Type B pancreatic cell (in vitro differentiated cells): ENCODE measurements at regions not wholly inside any gene's neighbourhood (a gene's known extent, or its start where the extent isn't known, plus 50 kb on each side); places are given as distances from the start of the nearest gene placed in this dataset.

Experiments
- DNase-seq: peaks from one replicate; pipeline ENCODE4 v3.0.0; 2021; ENCODE audit warnings: mixed read lengths; ENCODE audit not compliant: unreplicated experiment; ENCODE audit errors: extremely low spot score
- H3K27ac Mint-ChIP-seq: 2 replicates; pipeline ENCODE4 v1.8.0; 2021; ENCODE audit warnings: mild to moderate bottlenecking, mixed read lengths
- H3K27me3 Mint-ChIP-seq: 2 replicates; pipeline ENCODE4 v1.8.0; 2021; ENCODE audit warnings: mixed read lengths
- H3K36me3 Mint-ChIP-seq: 2 replicates; pipeline ENCODE4 v1.8.0; 2021; ENCODE audit warnings: mixed read lengths
- H3K4me1 Mint-ChIP-seq: one replicate; pipeline ENCODE4 v1.8.0; 2021; ENCODE audit warnings: mixed read lengths; ENCODE audit not compliant: unreplicated experiment
- H3K4me3 Mint-ChIP-seq: 2 replicates; pipeline ENCODE4 v1.8.0; 2021; ENCODE audit warnings: mild to moderate bottlenecking, mixed read lengths
- H3K9me3 Mint-ChIP-seq: 2 replicates; pipeline ENCODE4 v1.8.0; 2021; ENCODE audit warnings: mixed read lengths
- TF ChIP-seq, protein P1 (sequence below): fragments of 200-600 bp; sonication (generic); conservative IDR thresholded peaks from 2 replicates; pipeline ENCODE4 v1.5.0; 2021; ENCODE audit warnings: antibody characterized with exemption, mild to moderate bottlenecking

DNA sequence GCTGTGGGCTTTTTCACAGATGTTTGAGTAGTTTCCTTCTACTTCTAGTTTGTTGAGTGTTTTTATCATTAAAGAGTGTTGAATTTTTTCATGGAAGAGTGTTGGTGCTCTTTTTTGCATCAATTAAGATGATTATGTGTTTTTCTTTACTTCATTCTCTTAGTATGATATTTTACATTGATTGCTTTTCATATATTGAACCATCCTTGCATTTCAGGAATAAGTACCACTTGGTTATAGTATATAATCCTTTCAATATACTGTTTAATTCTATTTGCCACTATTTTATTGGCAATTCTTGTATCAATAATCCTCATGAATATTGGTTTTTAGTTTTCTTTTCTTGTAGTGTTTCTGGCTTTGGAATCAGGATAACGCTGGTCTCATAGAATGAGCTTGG, 113.7 kb upstream of the PRDM1 start:
- Mint-ChIP-seq H3K36me3 (no peaks in the 10 kb centered on the region), H3K27ac (no peak overlapping the region), H3K9me3 (peaks cover 11% of the 10 kb centered on the region), H3K27me3 (peaks cover 3% of the 10 kb centered on the region), H3K4me3 (no peak overlapping the region), H3K4me1 (no peaks in the 10 kb centered on the region)
- no peak for DNase-seq
- TF ChIP-seq, protein P1, sequence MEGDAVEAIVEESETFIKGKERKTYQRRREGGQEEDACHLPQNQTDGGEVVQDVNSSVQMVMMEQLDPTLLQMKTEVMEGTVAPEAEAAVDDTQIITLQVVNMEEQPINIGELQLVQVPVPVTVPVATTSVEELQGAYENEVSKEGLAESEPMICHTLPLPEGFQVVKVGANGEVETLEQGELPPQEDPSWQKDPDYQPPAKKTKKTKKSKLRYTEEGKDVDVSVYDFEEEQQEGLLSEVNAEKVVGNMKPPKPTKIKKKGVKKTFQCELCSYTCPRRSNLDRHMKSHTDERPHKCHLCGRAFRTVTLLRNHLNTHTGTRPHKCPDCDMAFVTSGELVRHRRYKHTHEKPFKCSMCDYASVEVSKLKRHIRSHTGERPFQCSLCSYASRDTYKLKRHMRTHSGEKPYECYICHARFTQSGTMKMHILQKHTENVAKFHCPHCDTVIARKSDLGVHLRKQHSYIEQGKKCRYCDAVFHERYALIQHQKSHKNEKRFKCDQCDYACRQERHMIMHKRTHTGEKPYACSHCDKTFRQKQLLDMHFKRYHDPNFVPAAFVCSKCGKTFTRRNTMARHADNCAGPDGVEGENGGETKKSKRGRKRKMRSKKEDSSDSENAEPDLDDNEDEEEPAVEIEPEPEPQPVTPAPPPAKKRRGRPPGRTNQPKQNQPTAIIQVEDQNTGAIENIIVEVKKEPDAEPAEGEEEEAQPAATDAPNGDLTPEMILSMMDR, result no peak

DNA sequence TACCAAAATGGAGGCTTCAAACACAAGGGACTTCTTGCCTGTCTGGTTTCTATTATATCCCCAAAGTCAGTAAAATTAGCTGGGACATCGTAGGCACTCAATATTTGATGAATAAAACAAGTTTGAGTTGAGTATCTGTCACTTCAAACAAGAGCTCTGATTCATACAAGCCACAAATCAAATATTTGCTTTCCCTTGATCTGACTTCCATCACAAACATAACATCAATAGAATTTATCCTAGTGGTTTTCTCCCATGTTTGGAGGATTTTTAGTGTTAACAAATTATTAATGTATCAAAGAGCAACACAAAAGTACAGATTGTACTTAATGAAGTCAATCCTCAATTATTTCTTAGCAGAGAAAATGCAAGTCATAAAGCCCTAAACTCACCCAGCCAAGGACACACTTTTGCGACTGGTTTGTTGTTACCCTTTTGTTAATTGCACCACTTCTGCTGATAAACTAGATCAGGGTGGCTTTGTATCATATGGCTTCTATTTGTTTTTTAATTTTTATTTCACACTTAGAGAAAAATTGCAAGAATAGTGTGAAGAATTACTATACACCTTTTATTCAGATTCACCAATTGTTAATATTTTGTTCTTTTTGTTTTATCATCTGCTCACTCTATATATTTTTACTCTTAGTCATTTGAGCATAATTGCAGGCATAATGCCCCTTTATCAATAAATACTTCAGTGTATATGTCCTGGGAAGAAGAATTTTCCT, 117.4 kb upstream of the PRDM1 start:
- Mint-ChIP-seq H3K9me3 (peaks cover 11% of the 10 kb centered on the region), H3K4me1 (no peaks in the 10 kb centered on the region), H3K36me3 (no peaks in the 10 kb centered on the region), H3K27ac (no peak overlapping the region), H3K27me3 (peaks cover 5% of the 10 kb centered on the region), H3K4me3 (no peak overlapping the region)
- TF ChIP-seq, protein P1, result no peak
- DNase-seq, result no peak

DNA sequence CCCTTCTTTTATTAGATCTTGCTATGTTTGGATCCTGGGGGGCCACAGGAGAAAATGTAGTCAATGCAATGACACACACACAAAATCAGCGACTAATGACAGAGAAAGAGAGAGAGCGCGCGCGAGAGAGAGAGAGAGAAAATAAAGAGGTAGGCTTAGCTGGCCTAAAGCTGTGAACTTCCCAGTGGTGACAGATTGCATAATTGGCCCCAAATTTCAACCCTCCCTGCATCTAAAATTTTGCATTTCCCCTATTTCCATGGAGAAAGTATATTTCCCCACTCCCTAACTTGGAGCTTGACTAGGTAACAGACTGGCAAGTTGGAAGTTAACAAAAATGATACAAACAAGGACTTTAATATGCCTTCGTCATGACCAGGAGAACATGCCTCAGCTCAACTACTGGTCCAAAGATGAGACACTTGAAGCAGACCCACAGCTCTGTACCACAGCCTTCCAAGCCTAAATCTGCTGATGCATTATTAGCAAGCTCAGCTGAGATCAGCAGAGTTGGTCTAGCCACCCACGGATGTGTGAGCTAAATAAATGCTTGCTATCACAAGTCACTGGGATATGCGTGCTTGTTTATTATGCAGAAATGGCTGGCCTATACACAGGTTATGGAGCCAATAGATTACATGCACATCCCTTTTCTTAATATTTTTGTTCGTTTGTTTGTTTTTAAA, 118.1 kb upstream of the PRDM1 start:
- TF ChIP-seq, protein P1, result no peak
- Mint-ChIP-seq H3K36me3 (no peaks in the 10 kb centered on the region), H3K9me3 (peaks cover 8% of the 10 kb centered on the region), H3K27ac (no peak overlapping the region), H3K4me3 (no peak overlapping the region), H3K4me1 (no peaks in the 10 kb centered on the region), H3K27me3 (peaks cover 3% of the 10 kb centered on the region)
- DNase-seq, result no peak

DNA sequence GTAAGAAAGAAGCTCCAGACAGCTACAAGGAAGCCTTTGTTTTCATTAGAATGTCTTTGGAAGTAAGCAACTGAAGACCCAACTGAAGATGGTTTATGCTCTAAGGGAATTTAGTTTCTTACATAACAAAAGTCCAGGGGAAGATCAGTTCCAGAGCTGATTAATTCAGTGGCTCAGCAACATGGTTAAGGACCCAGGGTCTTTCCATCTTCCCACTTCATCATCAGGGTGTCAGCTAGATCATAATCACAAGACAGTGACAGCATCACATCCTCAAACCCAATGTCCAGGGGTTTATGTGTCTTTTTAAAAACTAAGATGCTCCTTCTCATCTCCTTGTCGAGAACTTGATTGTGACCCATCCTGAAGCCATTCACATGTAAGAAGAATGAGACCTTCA, 119.7 kb upstream of the PRDM1 start:
- H3K4me1 Mint-ChIP-seq, result no peaks in the 10 kb centered on the region
- H3K9me3 Mint-ChIP-seq, result no peaks in the 10 kb centered on the region
- no peak for DNase-seq
- H3K36me3 Mint-ChIP-seq, result no peaks in the 10 kb centered on the region
- H3K27me3 Mint-ChIP-seq, result peaks cover 3% of the 10 kb centered on the region
- H3K4me3 Mint-ChIP-seq, result no peak overlapping the region
- TF ChIP-seq, protein P1, result no peak
- H3K27ac Mint-ChIP-seq, result no peak overlapping the region

DNA sequence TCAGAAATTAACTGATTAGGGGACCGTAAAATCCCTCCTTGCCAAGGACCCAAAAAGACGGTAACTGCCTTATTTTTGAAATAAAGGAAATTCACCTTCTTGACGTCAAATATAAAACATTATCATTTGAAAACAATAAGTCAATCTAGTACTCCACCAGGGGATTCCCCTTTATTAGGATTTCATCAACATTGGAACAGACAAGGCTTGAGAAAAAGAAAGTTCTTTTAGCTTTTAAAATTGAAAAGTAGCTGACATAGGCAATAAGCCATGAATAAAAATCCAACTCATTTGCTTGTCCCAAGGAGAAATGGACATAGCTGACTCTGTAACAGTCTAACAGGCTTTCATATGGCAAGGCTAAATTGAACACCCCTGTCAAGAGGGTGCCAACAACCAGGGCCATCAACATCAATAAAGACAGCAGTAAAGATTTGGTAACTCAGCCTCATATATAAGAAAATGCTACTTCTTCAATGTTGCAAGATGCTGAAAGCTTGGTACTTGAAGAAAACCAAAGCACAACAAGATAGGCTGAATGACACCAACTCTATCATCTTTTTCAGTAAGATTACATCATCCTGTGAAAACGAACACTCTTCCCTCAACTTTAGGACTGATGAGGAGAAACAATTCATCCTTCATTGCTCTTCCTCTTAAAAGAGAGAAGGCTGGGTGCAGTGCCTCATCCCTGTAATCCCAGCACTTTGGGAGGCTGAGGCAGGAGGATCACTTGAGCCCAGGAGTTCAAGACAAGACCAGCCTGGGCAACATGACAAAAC, 121.0 kb upstream of the PRDM1 start:
- TF ChIP-seq, protein P1, result no peak
- no peak for DNase-seq

More for the DNA sequence above, 121.0 kb upstream of the PRDM1 start:
- Mint-ChIP-seq H3K9me3 (no peaks in the 10 kb centered on the region), H3K27ac (no peak overlapping the region), H3K36me3 (no peaks in the 10 kb centered on the region), H3K4me3 (no peak overlapping the region), H3K4me1 (no peaks in the 10 kb centered on the region), H3K27me3 (peaks cover 3% of the 10 kb centered on the region)
